Globus pallidus (tissue), 1 donor: ENCODE measurements at regions not wholly inside any gene's neighbourhood (a gene's known extent, or its start where the extent isn't known, plus 50 kb on each side); places are given as distances from the start of the nearest gene placed in this dataset.
"Not testable (repeated sequence)": the region's sequence is repeated elsewhere in the genome, so short reads cannot be mapped to it uniquely, and the experiment has no call there.

ENCODE experiments used
- DNase-seq: peaks from one replicate; pipeline ENCODE4 v3.0.0-alpha.2; 2015; ENCODE audit warnings: low spot score

GRCh38 chr13:47892374-47892773 is 108.7 kb downstream of the SUCLA2 start:
- DNase-seq, result no peak

- no peak for DNase-seq
Measured at GRCh38 chr13:47890146-47890814, 110.8 kb downstream of the SUCLA2 start.

- DNase-seq, result no peak
Measured at GRCh38 chr13:47886314-47886713, 114.8 kb downstream of the SUCLA2 start.

DNA sequence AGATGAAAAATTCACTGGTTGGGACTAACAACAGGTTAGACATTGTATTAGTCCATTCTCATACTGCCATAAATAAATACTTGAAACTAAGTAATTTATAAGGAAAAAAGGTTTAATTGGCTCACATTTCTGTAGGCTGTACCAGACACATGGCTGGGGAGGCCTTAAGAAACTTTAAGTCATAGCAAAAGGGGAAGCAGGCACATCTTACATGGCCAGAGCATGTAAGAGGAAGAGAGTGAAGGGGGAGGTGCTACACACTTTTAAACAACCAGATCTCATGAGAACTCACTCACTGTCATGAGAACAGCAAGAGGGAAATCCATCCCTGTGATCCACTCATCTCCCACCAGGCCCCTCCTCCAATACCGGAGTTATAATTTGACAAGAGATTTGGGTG is 125.9 kb downstream of the SUCLA2 start:
- DNase-seq, result no peak

DNA sequence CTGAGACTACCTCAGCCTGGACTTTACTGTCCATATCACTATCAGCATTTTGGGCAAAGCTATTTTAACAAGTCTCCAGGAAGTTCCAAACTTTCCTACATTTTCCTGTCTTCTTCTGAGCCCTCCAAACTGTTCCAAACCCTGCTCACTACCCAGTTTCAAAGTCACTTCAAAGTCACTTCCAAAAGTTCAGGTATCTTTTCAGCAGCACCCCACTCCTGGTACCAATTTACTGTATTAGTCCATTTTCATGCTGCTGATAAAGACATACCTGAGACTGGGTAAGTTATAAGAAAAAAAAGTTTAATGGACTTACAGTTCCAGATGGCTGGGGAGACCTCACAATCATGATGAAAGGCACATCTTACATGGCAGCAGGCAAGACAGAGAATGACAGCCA is 127.1 kb downstream of the SUCLA2 start:
- not testable (repeated sequence) for DNase-seq

DNA sequence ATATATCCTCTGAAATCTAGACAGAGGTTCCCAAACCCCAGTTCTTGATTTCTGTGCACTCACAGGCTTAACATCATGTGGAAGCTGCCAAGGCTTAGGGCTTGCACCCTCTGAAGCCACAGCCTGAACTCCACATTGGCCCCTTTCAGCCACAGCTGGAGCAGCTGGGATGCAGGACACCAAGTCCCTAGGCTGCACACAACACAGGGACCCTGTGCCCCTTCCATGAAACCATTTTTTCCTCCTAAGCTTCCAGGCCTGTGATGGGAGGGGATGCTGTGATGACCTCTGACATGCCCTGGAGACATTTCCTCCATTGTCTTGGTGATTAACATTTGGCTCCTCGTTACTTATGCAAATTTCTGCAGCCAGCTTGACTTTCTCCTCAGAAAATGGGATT is 127.8 kb downstream of the SUCLA2 start:
- DNase-seq, result not testable (repeated sequence)

GRCh38 chr13:47869776-47870175 is 131.3 kb downstream of the SUCLA2 start:
- DNase-seq, result no peak

DNA sequence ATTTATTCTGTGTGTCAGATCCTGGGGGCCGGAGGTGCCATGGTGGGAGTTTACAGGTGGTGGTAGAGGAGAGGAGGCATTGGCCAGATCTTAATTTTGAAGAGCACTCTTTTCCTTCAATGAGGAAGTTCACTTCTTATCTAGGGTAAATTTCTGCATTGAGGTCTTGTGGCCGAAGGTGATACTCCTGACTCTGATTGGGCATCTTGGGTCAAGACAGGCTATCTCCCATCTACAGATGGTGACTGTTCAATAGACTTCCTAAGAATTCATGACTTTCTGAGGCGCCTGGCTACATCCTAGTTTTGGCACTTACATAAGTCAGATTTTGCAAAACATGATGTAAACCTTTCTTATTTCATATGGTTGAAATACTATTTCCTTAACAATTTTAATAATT is 135.2 kb downstream of the SUCLA2 start:
- no peak for DNase-seq

GRCh38 chr13:47862841-47863240 is 138.2 kb downstream of the SUCLA2 start:
- no peak for DNase-seq

DNA sequence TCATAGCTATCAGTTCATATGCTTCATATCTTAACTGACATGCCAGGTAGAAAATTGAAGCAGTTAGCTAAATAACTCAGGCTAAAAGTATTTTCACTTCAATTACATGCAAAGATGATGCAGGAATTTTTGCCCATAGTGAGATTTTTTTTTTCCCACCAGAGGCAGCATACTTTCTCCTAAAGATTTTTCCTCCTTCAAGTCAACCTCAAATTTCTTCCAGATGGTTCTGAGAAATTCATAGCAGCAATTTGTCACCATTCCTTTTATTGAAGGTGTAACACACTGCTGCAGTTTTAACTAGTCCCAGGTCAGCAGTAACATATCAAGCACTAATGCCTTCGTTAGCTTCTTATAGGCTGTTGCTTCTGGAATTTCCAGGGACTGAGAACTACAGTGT is 141.9 kb downstream of the SUCLA2 start:
- DNase-seq, result no peak

DNA sequence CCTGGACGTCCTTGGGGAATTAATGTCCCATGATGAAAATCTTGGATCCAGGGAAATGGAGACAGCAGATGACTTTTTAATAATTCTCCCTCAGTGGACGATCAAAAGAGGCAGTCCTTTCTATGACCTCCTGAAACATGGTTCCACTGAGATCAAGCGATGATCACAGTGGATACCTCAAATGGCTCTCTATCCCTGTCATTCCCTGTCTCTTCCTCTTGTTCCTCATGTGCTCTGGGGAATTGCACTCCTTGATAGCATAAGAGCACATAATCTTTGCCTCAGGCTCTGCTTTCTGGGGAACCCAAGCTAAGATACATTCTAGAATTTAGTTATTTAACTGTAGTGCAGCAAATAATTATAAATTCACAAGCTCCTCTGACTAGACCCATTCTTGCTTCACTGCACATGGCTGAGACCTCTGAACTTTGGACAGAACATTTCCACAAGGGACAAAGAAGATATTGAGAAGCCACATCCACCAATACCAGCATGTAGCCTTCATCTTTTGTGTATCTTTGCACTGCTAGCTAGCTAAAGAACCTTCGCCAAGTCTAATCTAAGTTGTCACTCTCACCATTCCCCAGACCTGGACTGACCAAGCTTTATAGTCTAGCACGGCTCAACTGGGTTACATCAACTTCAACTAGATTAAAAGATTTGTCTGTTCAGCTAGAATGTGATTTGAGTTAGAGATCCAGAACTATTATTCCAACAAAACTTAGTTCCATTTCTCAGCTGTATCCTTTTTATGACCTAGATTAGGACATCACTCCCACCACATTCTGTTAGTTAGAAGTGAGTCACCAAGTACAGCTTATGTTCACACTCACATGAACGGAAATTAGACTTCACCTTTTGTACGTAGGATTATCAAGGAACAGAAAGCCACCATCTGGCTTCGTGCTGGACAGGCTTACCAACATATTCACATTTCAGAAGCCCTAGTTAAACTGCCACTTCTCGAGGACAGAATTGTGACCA is 142.7 kb downstream of the SUCLA2 start:
- no peak for DNase-seq

DNA sequence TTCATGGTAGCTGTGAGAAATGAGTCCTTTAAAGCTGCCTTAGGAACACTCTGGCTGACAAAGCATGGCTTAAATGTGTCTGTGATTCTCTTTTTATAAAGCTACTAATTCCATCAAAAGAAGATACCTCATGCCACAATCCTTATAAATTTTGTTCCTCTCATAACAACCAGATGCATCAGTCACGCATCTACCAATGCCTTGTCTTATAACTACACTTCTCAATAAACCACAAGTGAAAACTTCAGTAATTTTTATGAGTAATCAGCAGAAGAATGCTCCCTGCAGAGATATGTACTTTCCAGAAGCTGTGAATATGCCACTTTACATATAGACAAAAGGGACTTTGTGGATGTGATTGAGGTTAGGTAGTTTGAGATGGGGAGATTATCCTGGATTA is 147.8 kb downstream of the SUCLA2 start:
- no peak for DNase-seq

- no peak for DNase-seq
Measured at GRCh38 chr13:47846886-47847285, 154.2 kb downstream of the SUCLA2 start.

DNA sequence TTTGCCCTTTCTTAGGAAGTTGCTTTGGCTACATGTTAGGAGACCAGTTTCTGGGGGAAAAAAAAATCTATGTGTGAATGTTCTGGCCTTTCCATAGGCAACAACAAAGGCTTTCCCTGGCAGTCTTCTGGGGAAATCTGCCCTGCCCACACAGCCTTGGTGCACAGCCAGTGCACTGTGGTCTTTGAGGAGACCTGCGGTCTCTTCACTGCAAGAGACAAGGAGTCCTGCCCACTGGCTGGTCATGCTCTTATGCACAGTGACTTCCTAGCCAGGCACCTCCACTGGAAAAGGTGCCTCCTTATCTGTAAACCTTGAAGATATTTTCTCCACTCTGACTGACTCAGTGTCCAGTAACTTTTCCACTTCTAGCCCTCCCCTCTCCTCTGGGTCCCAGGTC is 155.1 kb downstream of the SUCLA2 start:
- no peak for DNase-seq

DNA sequence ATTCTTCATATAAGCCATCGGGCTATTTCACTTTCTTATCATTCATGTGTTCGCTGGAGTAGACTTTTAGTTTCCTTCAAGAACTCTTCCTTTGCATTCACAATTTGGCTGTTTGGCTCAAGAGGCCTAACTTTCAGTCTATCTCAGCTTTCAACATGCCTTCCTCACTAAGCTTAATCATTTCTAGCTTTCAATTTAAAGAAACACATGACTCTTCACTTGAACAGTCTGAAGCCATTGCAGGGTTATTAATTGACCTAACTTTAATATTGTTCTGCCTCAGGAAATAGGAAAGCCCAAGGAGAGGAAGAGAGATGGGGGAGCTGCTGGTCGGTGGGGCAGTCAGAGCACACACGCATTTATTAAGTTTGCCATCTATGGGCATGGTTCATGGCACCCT is 158.1 kb downstream of the SUCLA2 start:
- no peak for DNase-seq

DNA sequence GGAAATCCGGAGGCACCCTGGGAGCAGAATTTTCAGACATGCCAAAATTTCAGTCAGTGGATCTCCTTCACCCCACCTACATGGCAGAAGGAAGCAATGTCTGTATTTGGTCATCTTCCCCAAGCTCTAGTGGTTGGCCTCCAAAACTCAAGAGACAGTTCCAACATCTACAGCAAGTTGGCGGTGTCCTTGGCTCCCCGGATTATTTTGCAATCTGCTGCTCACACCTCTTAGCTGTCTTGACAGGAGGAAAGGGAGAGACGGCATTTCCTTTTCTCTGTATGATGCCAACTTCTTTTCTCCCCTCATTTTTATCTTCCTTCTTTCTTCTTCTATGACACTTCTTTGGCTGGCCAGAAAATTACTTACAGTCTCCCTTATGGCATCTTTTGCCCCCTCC is 159.9 kb downstream of the SUCLA2 start:
- no peak for DNase-seq

DNA sequence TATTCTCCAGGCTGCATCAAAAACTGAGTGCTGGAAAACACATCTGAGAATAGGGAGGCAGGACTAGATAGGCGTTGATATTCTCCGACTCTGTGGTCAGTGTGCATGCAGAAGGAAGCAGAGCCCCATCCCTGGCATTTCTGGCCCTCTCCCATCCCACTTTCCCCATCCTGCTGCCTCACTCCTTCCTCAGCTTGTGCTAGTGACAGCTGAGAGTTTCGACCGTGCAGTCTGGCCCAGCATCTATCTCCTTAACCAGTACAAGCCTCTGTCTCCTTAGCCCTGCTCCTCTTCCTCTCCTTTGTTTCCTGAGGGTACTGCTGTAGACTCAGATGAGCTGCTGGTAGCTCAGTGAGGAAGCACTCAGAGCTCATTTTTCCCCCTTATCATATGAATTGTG is 163.2 kb downstream of the SUCLA2 start:
- no peak for DNase-seq

DNA sequence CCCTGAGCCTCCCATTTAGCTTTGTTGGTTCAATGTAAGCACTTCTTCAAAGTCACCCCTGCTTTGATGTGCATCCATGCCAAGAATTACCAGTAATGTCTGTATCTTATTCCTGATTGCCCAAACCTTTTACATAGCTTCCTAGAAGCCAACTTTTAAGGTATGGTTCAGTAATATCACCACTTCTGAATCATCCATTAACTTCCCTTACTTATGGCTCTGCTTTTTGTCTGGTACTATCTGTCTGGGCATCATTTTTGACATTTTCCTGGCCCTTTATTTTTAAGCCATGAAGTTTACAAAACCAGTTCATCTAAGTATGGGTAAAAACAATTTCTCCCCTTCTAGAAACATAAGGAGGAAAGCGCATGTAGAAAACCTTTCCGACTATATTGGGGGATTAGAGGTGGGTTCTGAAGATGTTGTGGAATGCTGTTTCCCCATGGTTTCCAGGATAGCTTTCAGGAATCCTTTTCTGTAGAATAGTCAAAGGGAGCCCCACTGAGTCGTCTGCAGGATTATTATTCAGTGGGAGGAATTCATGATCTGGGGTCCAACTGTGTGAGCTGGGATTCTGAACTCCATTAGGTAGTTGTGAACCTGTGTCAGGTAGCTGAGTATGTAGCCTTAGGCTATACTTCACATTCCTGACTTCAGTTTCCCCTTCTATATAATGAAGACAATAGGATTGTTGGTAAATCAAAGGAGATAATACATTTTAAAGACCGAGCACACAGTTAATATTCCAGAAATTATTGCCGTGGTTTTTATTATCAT is 163.8 kb downstream of the SUCLA2 start:
- no peak for DNase-seq

GRCh38 chr13:47835470-47836228 is 165.4 kb downstream of the SUCLA2 start:
- no peak for DNase-seq

GRCh38 chr13:47832458-47832972 is 168.6 kb downstream of the SUCLA2 start:
- DNase-seq, result no peak

DNA sequence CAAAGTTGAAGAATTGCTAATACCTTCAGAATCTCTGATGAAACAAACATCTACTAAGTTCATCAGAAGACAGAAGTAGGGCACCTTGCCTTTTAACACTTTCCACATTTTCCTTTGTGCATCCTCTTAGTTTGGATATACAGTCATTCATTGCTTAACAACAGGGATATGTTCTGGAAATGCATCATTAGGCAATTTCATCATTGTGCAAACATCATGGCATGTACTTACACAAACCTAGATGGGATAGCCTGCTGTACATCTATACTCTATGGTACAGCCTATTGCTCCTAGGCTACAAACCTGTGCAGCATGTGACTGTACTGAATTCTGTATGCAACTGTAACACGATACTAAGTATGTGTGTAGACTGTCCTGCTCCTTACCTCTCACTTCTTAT is 169.8 kb downstream of the SUCLA2 start:
- DNase-seq, result no peak

DNA sequence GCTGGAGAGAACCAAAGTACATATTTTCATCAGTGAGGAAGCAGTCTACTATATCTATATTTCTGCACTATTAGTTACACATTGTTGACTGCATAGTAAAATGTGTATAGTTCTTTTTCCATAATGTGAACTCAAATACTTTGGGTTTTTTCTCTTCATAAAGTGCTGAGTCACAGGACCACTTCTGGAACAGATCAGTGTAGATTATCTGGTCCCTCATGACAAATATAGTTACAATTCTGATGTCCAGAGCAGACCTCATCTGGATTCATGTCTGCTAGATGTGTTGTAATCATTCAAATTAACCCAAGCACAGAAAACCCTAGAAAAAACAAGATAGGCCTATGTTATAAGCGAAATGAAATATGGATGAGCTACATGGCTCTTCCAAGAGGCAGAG is 171.4 kb downstream of the SUCLA2 start:
- no peak for DNase-seq
